GM19193 (cell line): ENCODE measurements at regions not wholly inside any gene's neighbourhood (a gene's known extent, or its start where the extent isn't known, plus 50 kb on each side); places are given as distances from the start of the nearest gene placed in this dataset.

Experiments
- POLR2A ChIP-seq: IDR thresholded peaks from 4 replicates; pipeline ENCODE4 v1.6.1; 2011; ENCODE audit not compliant: insufficient read depth, insufficient read length; ENCODE audit errors: extremely low read depth

DNA sequence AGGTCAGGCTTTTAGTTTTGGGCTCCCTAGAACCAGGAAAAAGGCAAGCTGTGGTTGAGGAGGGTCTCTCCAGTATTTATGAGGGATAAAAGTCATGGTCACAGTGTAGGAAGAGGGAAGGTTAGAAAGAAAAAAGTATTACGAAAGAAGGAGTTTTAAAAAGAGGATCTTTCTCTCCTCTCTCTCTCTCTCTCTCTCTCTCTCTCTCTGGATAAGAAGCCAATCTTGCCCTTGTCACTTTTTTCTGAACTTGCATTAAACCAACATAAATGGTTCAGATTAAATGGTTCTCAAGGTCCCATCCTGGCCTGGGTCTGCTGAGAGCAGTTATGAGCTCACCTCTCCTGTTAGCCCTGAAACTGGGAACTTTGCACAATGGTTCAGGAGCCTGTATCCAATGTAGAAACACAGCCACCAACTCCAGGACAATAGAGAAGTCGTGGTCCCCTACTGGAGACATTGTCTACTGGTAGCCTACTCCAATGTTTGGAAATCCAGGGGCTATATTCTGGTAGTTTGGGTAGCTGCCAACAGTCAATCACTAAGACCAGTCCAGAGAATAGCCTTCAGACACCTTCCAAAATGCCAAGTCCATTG, 131.9 kb downstream of the DAD1 start:
- TF ChIP-seq POLR2A, result no peak

GRCh38 chr14:22456421-22456820, 132.6 kb downstream of the DAD1 start:
- TF ChIP-seq POLR2A, result no peak

GRCh38 chr14:22452330-22452729, 136.7 kb downstream of the DAD1 start:
- no peak for TF ChIP-seq POLR2A

- no peak for TF ChIP-seq POLR2A
Observed at GRCh38 chr14:22450266-22450665, 138.8 kb downstream of the DAD1 start.

DNA sequence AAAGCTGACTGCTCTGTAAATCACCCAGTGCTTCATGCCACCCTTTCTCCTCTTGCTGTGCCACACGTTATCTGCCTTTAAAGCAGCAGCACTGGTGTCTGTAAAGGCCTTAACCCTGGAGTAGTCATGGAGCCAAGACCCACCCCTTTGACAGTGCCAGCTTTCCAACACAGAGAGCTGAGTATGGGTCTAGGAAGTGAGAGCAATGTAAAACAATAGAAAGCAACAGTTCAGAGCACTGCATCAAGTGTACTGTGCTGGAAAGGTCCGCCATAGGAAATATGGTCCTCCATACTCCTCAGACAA, 139.5 kb downstream of the DAD1 start:
- no peak for TF ChIP-seq POLR2A

DNA sequence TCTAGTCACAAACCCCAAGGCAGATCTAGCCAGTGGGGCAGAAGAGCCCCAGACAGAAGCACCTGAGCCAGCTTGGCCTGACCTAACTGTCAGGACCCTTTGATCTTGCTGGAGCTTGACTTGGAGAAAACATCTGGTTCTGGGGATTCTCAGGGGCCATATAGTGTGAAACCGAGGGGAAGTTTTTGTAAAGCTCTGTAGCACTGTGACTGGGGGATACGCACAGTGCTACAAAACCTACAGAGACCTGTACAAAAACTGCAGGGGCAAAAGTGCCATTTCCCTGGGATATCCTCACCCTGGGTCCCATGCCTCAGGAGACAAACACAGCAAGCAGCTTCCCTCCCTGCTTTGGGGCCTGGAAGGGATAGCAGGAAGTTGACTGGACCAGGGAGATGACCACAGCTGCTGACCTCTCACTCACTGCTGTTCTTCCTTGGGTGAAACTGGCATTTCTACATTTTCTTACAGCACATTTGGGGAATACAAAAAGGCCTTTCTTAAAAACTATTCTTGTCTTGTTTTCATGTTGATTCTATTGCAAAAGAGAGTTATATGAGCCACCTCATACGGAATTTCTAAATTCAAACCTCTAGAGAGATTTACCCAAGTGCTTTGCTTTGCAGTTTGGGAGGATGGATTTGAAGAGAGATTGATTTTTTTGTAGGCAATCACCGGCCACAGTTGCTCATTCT, 140.0 kb downstream of the DAD1 start:
- no peak for TF ChIP-seq POLR2A

- no peak for TF ChIP-seq POLR2A
Observed at GRCh38 chr14:22448035-22448904, 140.8 kb downstream of the DAD1 start.

DNA sequence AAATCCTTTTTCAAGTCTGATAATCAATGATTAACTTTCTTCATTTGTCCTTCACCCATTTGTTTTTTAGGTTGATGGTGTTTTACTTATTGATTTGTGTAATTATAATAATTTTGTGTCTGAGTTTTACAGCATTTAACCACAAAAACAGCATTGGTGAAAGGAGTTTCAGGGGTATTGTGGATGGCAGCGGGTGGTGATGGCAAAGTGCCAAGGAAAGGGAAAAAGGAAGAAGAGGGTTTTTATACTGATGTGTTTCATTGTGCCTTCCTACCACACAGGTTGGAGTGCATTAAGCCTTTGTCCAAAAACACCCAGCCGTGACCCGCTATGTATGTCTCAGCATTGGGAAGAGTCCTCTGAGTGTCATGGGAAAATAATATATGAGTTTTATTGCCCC, 150.3 kb downstream of the DAD1 start:
- no peak for TF ChIP-seq POLR2A

DNA sequence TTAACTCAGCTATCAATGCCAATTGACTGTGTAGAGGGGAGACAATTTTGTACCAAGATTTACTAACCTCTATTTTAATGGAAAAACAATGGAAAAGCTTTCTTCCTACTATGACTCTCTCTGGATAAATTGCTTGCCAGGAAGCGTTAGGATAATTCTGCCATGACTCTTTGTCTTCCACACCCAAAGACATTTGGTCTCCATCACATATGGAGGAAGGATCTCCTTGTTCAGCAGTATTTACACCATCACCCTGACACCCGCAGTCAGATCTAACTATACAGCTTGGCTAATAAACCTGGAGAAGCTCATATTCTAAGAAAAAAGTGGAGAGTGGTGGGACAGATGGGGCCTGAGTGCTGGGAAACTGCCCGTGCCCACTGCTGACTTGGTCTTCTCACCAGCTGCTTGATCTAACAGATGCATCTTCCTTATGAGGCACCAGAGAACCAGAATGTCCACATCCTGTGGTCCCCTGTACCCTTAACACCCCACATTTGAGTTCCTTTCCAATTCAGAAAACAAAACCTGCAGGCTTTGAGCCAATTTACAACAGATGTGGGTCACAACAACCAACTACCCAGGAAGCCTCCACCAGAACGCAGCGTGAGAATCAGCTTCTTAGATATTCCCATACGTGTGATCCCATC, 154.0 kb downstream of the DAD1 start:
- TF ChIP-seq POLR2A, result no peak

DNA sequence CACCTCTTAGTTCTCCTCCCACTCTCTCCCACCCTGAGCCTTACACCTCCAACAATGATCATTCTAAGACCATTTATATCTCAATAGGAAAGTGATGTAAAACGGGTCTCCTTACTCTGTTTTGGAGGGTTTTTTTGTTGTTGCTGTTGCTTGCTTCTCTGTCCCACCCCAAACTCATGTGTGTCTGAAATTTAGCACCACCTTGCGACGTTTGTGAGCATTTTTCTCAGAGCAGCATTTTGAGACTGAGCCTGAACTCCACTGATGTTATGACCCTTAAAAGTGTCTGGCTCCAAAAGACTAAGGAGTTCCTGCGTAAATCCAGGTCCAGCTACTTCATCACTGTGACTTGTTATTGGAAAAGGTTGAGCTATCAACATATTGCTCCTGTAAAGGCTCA, 155.0 kb downstream of the DAD1 start:
- TF ChIP-seq POLR2A, result no peak

DNA sequence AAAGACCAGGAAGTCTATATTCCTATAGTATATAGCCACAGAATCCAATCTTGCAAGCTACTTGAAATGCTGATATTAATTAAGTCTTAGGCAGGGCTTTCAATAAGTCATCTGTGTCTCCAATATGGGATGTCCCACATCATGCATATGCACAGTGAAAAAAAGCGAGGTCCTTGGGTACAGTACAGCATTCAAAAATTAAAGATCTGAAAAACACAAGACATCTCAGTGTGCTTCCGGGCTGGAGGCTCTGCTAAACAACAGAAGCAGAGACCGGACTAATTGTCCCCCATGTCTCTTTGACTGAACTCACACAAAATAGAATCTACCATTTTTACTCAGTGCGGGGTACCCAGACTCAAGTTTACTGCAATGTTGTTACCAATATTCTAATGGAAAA, 156.0 kb downstream of the DAD1 start:
- TF ChIP-seq POLR2A, result no peak

- TF ChIP-seq POLR2A, result no peak
Observed at GRCh38 chr14:22432348-22432976, 156.6 kb downstream of the DAD1 start.

DNA sequence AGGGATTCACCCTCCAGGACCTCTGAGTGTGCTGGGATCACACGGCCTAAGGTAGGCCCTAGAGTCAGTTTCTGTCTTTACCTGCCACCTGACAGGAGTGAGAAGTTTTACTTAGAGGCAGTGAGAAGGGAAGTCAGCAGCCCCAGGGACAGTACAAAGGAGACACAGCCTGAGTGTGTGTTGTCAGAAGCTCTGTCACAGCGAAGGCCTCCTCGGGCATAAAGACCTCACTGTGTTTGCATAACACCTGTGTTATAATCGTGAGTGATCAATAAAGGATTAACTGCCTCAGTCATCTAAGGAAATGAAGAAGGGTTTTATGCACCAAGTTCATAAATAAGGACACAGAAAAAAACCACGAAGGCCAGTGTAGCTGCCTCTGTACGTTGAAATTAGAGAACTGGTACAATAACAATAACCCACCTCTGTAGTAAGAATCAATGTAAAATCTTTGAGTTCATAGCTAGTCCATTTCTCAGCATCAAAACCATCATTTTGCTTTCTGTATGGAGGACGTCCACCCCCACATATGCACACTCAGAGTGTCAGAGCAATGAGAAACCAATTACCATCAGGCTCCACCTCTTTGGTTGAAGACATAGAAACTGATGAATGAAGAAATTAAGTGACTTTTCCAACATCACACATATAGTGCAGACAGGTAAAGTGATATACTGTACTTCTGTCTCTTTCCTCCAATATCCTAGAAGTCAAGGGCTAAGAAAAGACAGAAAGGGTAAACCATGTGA, 159.3 kb downstream of the DAD1 start:
- no peak for TF ChIP-seq POLR2A

GRCh38 chr14:22428700-22429291, 160.2 kb downstream of the DAD1 start:
- no peak for TF ChIP-seq POLR2A
